ENCODE measurements at regions not wholly inside any gene's neighbourhood (a gene's known extent, or its start where the extent isn't known, plus 50 kb on each side); places are given as distances from the start of the nearest gene placed in this dataset.
"Not testable (repeated sequence)": the region's sequence is repeated elsewhere in the genome, so short reads cannot be mapped to it uniquely, and the experiment has no call there.

- DNase-seq (ENCODE audit: extremely low read depth, low read depth), result no peak
- H3K4me3 ChIP-seq (replicated peaks; ENCODE audit: low read depth, low read length), result no peak overlapping the region
- no peak for TF ChIP-seq CTCF (IDR thresholded peaks at IDR 0.05; ENCODE audit: low read depth, low read length, missing control alignments)
Measured at GRCh38 chr3:29026286-29026685, 254.6 kb upstream of the RBMS3 start.

GRCh38 chr3:29026959-29027358, 253.9 kb upstream of the RBMS3 start:
- TF ChIP-seq CTCF (IDR thresholded peaks at IDR 0.05; ENCODE audit: low read depth, low read length, missing control alignments), result no peak
- peak; percentile 1 for DNase-seq (ENCODE audit: extremely low read depth, low read depth)
- no peak overlapping the region for H3K4me3 ChIP-seq (replicated peaks; ENCODE audit: low read depth, low read length)

GRCh38 chr3:29031175-29031574, 249.7 kb upstream of the RBMS3 start:
- not testable (repeated sequence) for DNase-seq (ENCODE audit: extremely low read depth, low read depth); H3K4me3 ChIP-seq (replicated peaks; ENCODE audit: low read depth, low read length)

- TF ChIP-seq CTCF (IDR thresholded peaks at IDR 0.05; ENCODE audit: low read depth, low read length, missing control alignments), result no peak
- H3K4me3 ChIP-seq (replicated peaks; ENCODE audit: low read depth, low read length), result no peak overlapping the region
- DNase-seq (ENCODE audit: extremely low read depth, low read depth), result no peak
Measured at GRCh38 chr3:29033511-29033910, 247.4 kb upstream of the RBMS3 start.

GRCh38 chr3:29050155-29050554, 230.7 kb upstream of the RBMS3 start:
- DNase-seq (ENCODE audit: extremely low read depth, low read depth), result no peak
- TF ChIP-seq CTCF (IDR thresholded peaks at IDR 0.05; ENCODE audit: low read depth, low read length, missing control alignments), result no peak
- H3K4me3 ChIP-seq (replicated peaks; ENCODE audit: low read depth, low read length), result no peak overlapping the region

GRCh38 chr3:29057326-29057725, 223.5 kb upstream of the RBMS3 start:
- no peak for TF ChIP-seq CTCF (IDR thresholded peaks at IDR 0.05; ENCODE audit: low read depth, low read length, missing control alignments)
- no peak for DNase-seq (ENCODE audit: extremely low read depth, low read depth)
- H3K4me3 ChIP-seq (replicated peaks; ENCODE audit: low read depth, low read length), result no peak overlapping the region

GRCh38 chr3:29064085-29064484, 216.8 kb upstream of the RBMS3 start:
- DNase-seq (ENCODE audit: extremely low read depth, low read depth), result peak; percentile 87
- no peak for TF ChIP-seq CTCF (IDR thresholded peaks at IDR 0.05; ENCODE audit: low read depth, low read length, missing control alignments)
- H3K4me3 ChIP-seq (replicated peaks; ENCODE audit: low read depth, low read length), result no peak overlapping the region

Measured in HFF-Myc (cell line).